ENCODE measurements at regions not wholly inside any gene's neighbourhood (a gene's known extent, or its start where the extent isn't known, plus 50 kb on each side); places are given as distances from the start of the nearest gene placed in this dataset.
"Not testable (repeated sequence)": the region's sequence is repeated elsewhere in the genome, so short reads cannot be mapped to it uniquely, and the experiment has no call there.

- DNase-seq: no peak
These were observed 184.5 kb downstream of the KIT start for GRCh38 chr4:54842226-54842625.

- no peak for DNase-seq
These were observed 183.4 kb downstream of the KIT start for GRCh38 chr4:54840992-54841768.

- DNase-seq: no peak
These were observed 182.7 kb downstream of the KIT start for GRCh38 chr4:54840430-54840829.

GRCh38 chr4:54838301-54838700 is 180.5 kb downstream of the KIT start:
- DNase-seq: no peak

- DNase-seq: no peak
These were observed 179.9 kb downstream of the KIT start for GRCh38 chr4:54837576-54838140.

- DNase-seq: not testable (repeated sequence)
These were observed 170.6 kb downstream of the KIT start for GRCh38 chr4:54828361-54828760.

- DNase-seq: no peak
These were observed 165.9 kb downstream of the KIT start for GRCh38 chr4:54823616-54824015.

- no peak for DNase-seq
These were observed 161.3 kb downstream of the KIT start for GRCh38 chr4:54819034-54819433.

- no peak for DNase-seq
These were observed 160.7 kb downstream of the KIT start for GRCh38 chr4:54818481-54818880.

- no peak for DNase-seq
These were observed 155.9 kb downstream of the KIT start for GRCh38 chr4:54813674-54814073.

GRCh38 chr4:54806351-54806750 is 148.6 kb downstream of the KIT start:
- DNase-seq: no peak

GRCh38 chr4:54802336-54802735 is 144.6 kb downstream of the KIT start:
- no peak for DNase-seq

GRCh38 chr4:54800831-54801530 is 143.2 kb downstream of the KIT start:
- no peak for DNase-seq

- no peak for DNase-seq
These were observed 136.8 kb downstream of the KIT start for GRCh38 chr4:54794579-54794978.

- no peak for DNase-seq
These were observed 136.2 kb downstream of the KIT start for GRCh38 chr4:54793856-54794422.

Measured in NCI-H2227 treated with DMSO at 0.1 percent for 48 hours (cell line).